Gastrocnemius medialis (tissue), 4 donors: ENCODE measurements at regions not wholly inside any gene's neighbourhood (a gene's known extent, or its start where the extent isn't known, plus 50 kb on each side); places are given as distances from the start of the nearest gene placed in this dataset.

Source experiments
- ATAC-seq, 2 donors: fragments of 150-250 bp; one replicate each; pipeline ENCODE4 v1.9.1; 2016
- DNase-seq, 2 donors: peaks; one replicate each; pipeline ENCODE4 v3.0.0-alpha.2; 2019
- H3K27ac ChIP-seq, 4 donors: fragments of 200-600 bp; sonication (generic); 1 replicate in 1 of 4; 2 replicates in 3 of 4; pipeline ENCODE4 v1.5.1; 2016 to 2018; ENCODE audit warnings: mild to moderate bottlenecking in 2 of 4, moderate library complexity in 1 of 4
- H3K27me3 ChIP-seq, 3 donors: fragments of 200-600 bp; sonication (generic) in 2 of 3; 1 replicate in 1 of 3; 2 replicates in 2 of 3; pipeline versions ENCODE4 v1.5.1 to v1.6.0; 2016 to 2019; ENCODE audit warnings: mild to moderate bottlenecking in 1 of 3, moderate library complexity in 1 of 3
- H3K36me3 ChIP-seq, 2 donors: fragments of 200-600 bp; sonication (generic) in 1 of 2; one replicate each; pipeline ENCODE4 v1.5.1; 2017 to 2018
- H3K4me1 ChIP-seq, 2 donors: fragments of 200-600 bp; sonication (generic) in 1 of 2; one replicate each; pipeline ENCODE4 v1.5.1; 2016 to 2017; ENCODE audit warnings: mild to moderate bottlenecking in 2 of 2
- H3K4me3 ChIP-seq, 4 donors: fragments of 200-600 bp; sonication (generic) in 3 of 4; 1 replicate in 1 of 4; 2 replicates in 3 of 4; pipeline ENCODE4 v1.5.1; 2016 to 2019; ENCODE audit warnings: mild to moderate bottlenecking in 2 of 4
- H3K9me3 ChIP-seq, 3 donors: fragments of 200-600 bp; sonication (generic) in 2 of 3; 1 replicate in 1 of 3; 2 replicates in 2 of 3; pipeline ENCODE4 v1.5.1; 2016 to 2019
- CTCF ChIP-seq, 5 experiments: fragments of 450-650 bp in 3 of 5; fragments of 200-600 bp in 2 of 5; sonication (generic) in 2 of 5; IDR thresholded peaks in 4 of 5; conservative IDR thresholded peaks in 1 of 5; 1 replicate in 4 of 5; 2 replicates in 1 of 5; pipeline ENCODE4 v1.5.1; 2016 to 2019; ENCODE audit warnings: antibody characterized with exemption in 5 of 5, mild to moderate bottlenecking in 3 of 5, moderate library complexity in 3 of 5
- POLR2A ChIP-seq, 2 donors: fragments of 450-650 bp; IDR thresholded peaks; one replicate each; pipeline ENCODE4 v1.6.1; 2017; ENCODE audit warnings: antibody characterized with exemption in 2 of 2, mild to moderate bottlenecking in 2 of 2, moderate library complexity in 2 of 2
- in situ Hi-C, 4 donors: fragments of 200-750 bp; cut with MboI; loops; one replicate each; pipeline versions ENCODE4 v1.15.0 to v1.8.0; 2017; ENCODE audit warnings: low sequenced_read_pairs in 4 of 4
- intact Hi-C: fragments of 100-400 bp; cut with DNase I; formaldehyde crosslinking; loops from one replicate; pipeline ENCODE4 v1.15.1; 2023; ENCODE audit warnings: low total_unique reads

GRCh38 chr3:67906261-67906660 lies 251.8 kb upstream of the SUCLG2 start:
- H3K4me3 ChIP-seq = no peak overlapping the region

GRCh38 chr3:67901681-67902080 lies 247.3 kb upstream of the SUCLG2 start:
- no peak overlapping the region for H3K27ac ChIP-seq
- H3K4me1 ChIP-seq = no peaks in the 10 kb centered on the region
- TF ChIP-seq CTCF (IDR thresholded peaks at IDR 0.05 in 4 of 5, conservative IDR thresholded peaks at IDR 0.05 in 1 of 5) (no peak), POLR2A (IDR thresholded peaks at IDR 0.05) (no peak)
- H3K36me3 ChIP-seq = no peaks in the 10 kb centered on the region
- intact Hi-C loops (no loop called here), in situ Hi-C loops (no loop called here)
- H3K4me3 ChIP-seq = no peak overlapping the region
- no peak for ATAC-seq
- H3K27me3 ChIP-seq = no peaks in the 10 kb centered on the region
- DNase-seq = no peak
- H3K9me3 ChIP-seq = no peaks in the 10 kb centered on the region

More at GRCh38 chr3:67906261-67906660, 251.8 kb upstream of the SUCLG2 start:
- Histone ChIP-seq H3K9me3 (no peaks in the 10 kb centered on the region), H3K27ac (no peak overlapping the region), H3K36me3 (no peaks in the 10 kb centered on the region), H3K4me1 (no peaks in the 10 kb centered on the region), H3K27me3 (no peaks in the 10 kb centered on the region)
- intact Hi-C loops = no loop called here
- in situ Hi-C loops = no loop called here
- TF ChIP-seq CTCF (IDR thresholded peaks at IDR 0.05 in 4 of 5, conservative IDR thresholded peaks at IDR 0.05 in 1 of 5) = no peak
- TF ChIP-seq POLR2A (IDR thresholded peaks at IDR 0.05) = no peak
- ATAC-seq = no peak
- no peak for DNase-seq

- TF ChIP-seq POLR2A (IDR thresholded peaks at IDR 0.05) = no peak
- TF ChIP-seq CTCF (IDR thresholded peaks at IDR 0.05 in 4 of 5, conservative IDR thresholded peaks at IDR 0.05 in 1 of 5) = no peak
- Histone ChIP-seq H3K36me3 (no peaks in the 10 kb centered on the region), H3K4me1 (no peaks in the 10 kb centered on the region), H3K27me3 (no peaks in the 10 kb centered on the region), H3K9me3 (no peaks in the 10 kb centered on the region), H3K4me3 (no peak overlapping the region), H3K27ac (no peak overlapping the region)
- no peak for DNase-seq
- intact Hi-C loops (no loop called here), in situ Hi-C loops (no loop called here)
- ATAC-seq = no peak
Measured at GRCh38 chr3:67898916-67899315, 244.5 kb upstream of the SUCLG2 start.

- H3K4me3 ChIP-seq = no peak overlapping the region
- DNase-seq (no peak), ATAC-seq (no peak)
- no peaks in the 10 kb centered on the region for H3K9me3 ChIP-seq
- no peaks in the 10 kb centered on the region for H3K36me3 ChIP-seq
- no peaks in the 10 kb centered on the region for H3K27me3 ChIP-seq
- TF ChIP-seq POLR2A (IDR thresholded peaks at IDR 0.05) = no peak
- no peak for TF ChIP-seq CTCF (IDR thresholded peaks at IDR 0.05 in 4 of 5, conservative IDR thresholded peaks at IDR 0.05 in 1 of 5)
- no peaks in the 10 kb centered on the region for H3K4me1 ChIP-seq
- intact Hi-C loops = no loop called here
- no peak overlapping the region for H3K27ac ChIP-seq
- in situ Hi-C loops = no loop called here
Measured at GRCh38 chr3:67897351-67898336, 243.2 kb upstream of the SUCLG2 start.
